ENCODE measurements at regions not wholly inside any gene's neighbourhood (a gene's known extent, or its start where the extent isn't known, plus 50 kb on each side); places are given as distances from the start of the nearest gene placed in this dataset.

DNA sequence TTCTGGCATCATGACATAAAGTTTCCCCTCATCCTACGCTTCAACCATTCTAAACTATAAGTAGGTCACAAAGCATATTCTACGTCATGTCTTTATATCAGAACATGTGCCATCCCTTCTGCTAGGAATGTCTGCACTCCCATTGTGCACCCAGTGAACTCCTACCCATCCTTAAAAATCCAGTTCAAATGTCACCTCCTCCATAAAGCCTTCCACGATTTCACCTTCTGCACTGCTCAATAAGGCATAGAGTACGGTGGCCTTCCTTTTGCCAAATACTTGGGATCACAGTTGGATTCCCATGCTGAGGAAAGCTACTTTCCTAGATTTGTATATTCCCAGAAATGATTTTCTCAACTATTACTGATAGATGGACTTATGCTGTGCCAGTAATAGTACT, 186.3 kb upstream of the ZKSCAN2 start:
- no peak for TF ChIP-seq TCF12 (IDR thresholded peaks at IDR 0.05; ENCODE audit: low read depth, low read length)
- TF ChIP-seq, protein P1, sequence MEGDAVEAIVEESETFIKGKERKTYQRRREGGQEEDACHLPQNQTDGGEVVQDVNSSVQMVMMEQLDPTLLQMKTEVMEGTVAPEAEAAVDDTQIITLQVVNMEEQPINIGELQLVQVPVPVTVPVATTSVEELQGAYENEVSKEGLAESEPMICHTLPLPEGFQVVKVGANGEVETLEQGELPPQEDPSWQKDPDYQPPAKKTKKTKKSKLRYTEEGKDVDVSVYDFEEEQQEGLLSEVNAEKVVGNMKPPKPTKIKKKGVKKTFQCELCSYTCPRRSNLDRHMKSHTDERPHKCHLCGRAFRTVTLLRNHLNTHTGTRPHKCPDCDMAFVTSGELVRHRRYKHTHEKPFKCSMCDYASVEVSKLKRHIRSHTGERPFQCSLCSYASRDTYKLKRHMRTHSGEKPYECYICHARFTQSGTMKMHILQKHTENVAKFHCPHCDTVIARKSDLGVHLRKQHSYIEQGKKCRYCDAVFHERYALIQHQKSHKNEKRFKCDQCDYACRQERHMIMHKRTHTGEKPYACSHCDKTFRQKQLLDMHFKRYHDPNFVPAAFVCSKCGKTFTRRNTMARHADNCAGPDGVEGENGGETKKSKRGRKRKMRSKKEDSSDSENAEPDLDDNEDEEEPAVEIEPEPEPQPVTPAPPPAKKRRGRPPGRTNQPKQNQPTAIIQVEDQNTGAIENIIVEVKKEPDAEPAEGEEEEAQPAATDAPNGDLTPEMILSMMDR (IDR thresholded peaks at IDR 0.05 in 2 of 3, conservative IDR thresholded peaks at IDR 0.05 in 1 of 3; ENCODE audit: control insufficient read depth in 2 of 3, extremely low read depth in 1 of 3, insufficient read depth in 1 of 3, low read depth in 3 of 3, low read length in 3 of 3): no peak

All from GM12878 (cell line).